MCF 10A (cell line): ENCODE measurements at regions not wholly inside any gene's neighbourhood (a gene's known extent, or its start where the extent isn't known, plus 50 kb on each side); places are given as distances from the start of the nearest gene placed in this dataset.

Source experiments
- BruUV-seq: library from RNA; stranded (reverse); fragments of 400-500 nt; replicated peaks from 2 replicates; lab custom pipeline; 2021; lab: Mats Ljungman, UMichigan
- CTCF ChIA-PET: fragments of 300-600 bp; sonication (Branson Sonifier 250); formaldehyde crosslinking; extraction: SDS; loops from one replicate; lab custom pipeline; 2021; ENCODE audit warnings: antibody characterized with exemption, inconsistent platforms; lab: Yijun Ruan, JAX
- POLR2A ChIA-PET: fragments of 300-600, 350-650 bp; sonication (Branson Sonifier 250); formaldehyde crosslinking; extraction: SDS; loops from one replicate; lab custom pipeline; 2020; ENCODE audit warnings: antibody characterized with exemption, inconsistent platforms; lab: Yijun Ruan, JAX
- DNase-seq: peaks from one replicate; pipeline ENCODE4 v3.0.0-alpha.2; 2018; ENCODE audit not compliant: unreplicated experiment
- H3K27ac Mint-ChIP-seq: one replicate; pipeline ENCODE4 v1.8.0; 2022; ENCODE audit warnings: mild to moderate bottlenecking, low read depth, mixed read lengths; ENCODE audit not compliant: unreplicated experiment
- H3K27me3 Mint-ChIP-seq: one replicate; pipeline ENCODE4 v1.8.0; 2022; ENCODE audit warnings: mixed read lengths; ENCODE audit not compliant: insufficient read depth, unreplicated experiment
- H3K36me3 Mint-ChIP-seq: one replicate; pipeline ENCODE4 v1.8.0; 2022; ENCODE audit warnings: mild to moderate bottlenecking, moderate library complexity, mixed read lengths; ENCODE audit not compliant: insufficient read depth, unreplicated experiment
- H3K4me1 Mint-ChIP-seq: one replicate; pipeline ENCODE4 v1.8.0; 2022; ENCODE audit warnings: mixed read lengths; ENCODE audit not compliant: insufficient read depth, unreplicated experiment
- H3K4me3 Mint-ChIP-seq: one replicate; pipeline ENCODE4 v1.8.0; 2022; ENCODE audit warnings: mild to moderate bottlenecking, moderate library complexity, mixed read lengths; ENCODE audit not compliant: unreplicated experiment
- H3K9me3 Mint-ChIP-seq: one replicate; pipeline ENCODE4 v1.8.0; 2022; ENCODE audit warnings: mixed read lengths; ENCODE audit not compliant: unreplicated experiment
- CTCF ChIP-seq: fragments of 200-600 bp; IDR thresholded peaks from one replicate; pipeline ENCODE4 v1.8.0; 2022; ENCODE audit warnings: antibody characterized with exemption, mild to moderate bottlenecking; ENCODE audit not compliant: unreplicated experiment
- intact Hi-C: fragments of 100-400 bp; cut with micrococcal nuclease; formaldehyde crosslinking; loops from 2 replicates; pipeline ENCODE4 v1.14.1; 2022

- CTCF ChIA-PET = no interaction called here
- BruUV-seq = no TSS peak
- intact Hi-C loops = no loop called here
- H3K27me3 Mint-ChIP-seq = no peaks in the 10 kb centered on the region
- POLR2A ChIA-PET = no interaction called here
- H3K36me3 Mint-ChIP-seq = peaks cover 6% of the 10 kb centered on the region
- TF ChIP-seq CTCF = no peak
- no peak overlapping the region for H3K27ac Mint-ChIP-seq
- no peak overlapping the region for H3K4me3 Mint-ChIP-seq
- no peak for DNase-seq
- H3K4me1 Mint-ChIP-seq = no peaks in the 10 kb centered on the region
- peaks cover 6% of the 10 kb centered on the region for H3K9me3 Mint-ChIP-seq
These were observed 254.7 kb downstream of the EDEM1 start for GRCh38 chr3:5442106-5442785.

GRCh38 chr3:5442786-5443138 is 255.3 kb downstream of the EDEM1 start:
- CTCF ChIA-PET = interaction anchor here (0.9 kb wide), 1 partner anchor 17 kb away, joined by 3 read pairs; no protein-coding TSS in a partner anchor
- no TSS peak for BruUV-seq
- Mint-ChIP-seq H3K4me1 (no peaks in the 10 kb centered on the region), H3K27me3 (no peaks in the 10 kb centered on the region), H3K9me3 (peaks cover 6% of the 10 kb centered on the region), H3K27ac (no peak overlapping the region), H3K4me3 (no peak overlapping the region), H3K36me3 (peaks cover 6% of the 10 kb centered on the region)
- DNase-seq = no peak
- intact Hi-C loops = no loop called here
- TF ChIP-seq CTCF = no peak
- POLR2A ChIA-PET = no interaction called here

- DNase-seq = no peak
- TF ChIP-seq CTCF = no peak
- no peak overlapping the region for H3K4me3 Mint-ChIP-seq
- no peak overlapping the region for H3K27ac Mint-ChIP-seq
- peaks cover 6% of the 10 kb centered on the region for H3K36me3 Mint-ChIP-seq
- no peaks in the 10 kb centered on the region for H3K4me1 Mint-ChIP-seq
- no TSS peak for BruUV-seq
- intact Hi-C loops = no loop called here
- CTCF ChIA-PET = no interaction called here
- H3K27me3 Mint-ChIP-seq = no peaks in the 10 kb centered on the region
- POLR2A ChIA-PET = no interaction called here
- H3K9me3 Mint-ChIP-seq = peaks cover 6% of the 10 kb centered on the region
These were observed 256.7 kb downstream of the EDEM1 start for GRCh38 chr3:5444253-5444652.

- TF ChIP-seq CTCF = no peak
- no peaks in the 10 kb centered on the region for H3K4me1 Mint-ChIP-seq
- no peak overlapping the region for H3K4me3 Mint-ChIP-seq
- H3K9me3 Mint-ChIP-seq = peaks cover 6% of the 10 kb centered on the region
- intact Hi-C loops = no loop called here
- ChIA-PET POLR2A (no interaction called here), CTCF (no interaction called here)
- no peak overlapping the region for H3K27ac Mint-ChIP-seq
- H3K27me3 Mint-ChIP-seq = no peaks in the 10 kb centered on the region
- DNase-seq = no peak
- H3K36me3 Mint-ChIP-seq = peaks cover 6% of the 10 kb centered on the region
- BruUV-seq = no TSS peak
These were observed 258.2 kb downstream of the EDEM1 start for GRCh38 chr3:5445676-5446201.
